H1 (cell line): ENCODE measurements at regions not wholly inside any gene's neighbourhood (a gene's known extent, or its start where the extent isn't known, plus 50 kb on each side); places are given as distances from the start of the nearest gene placed in this dataset.

ENCODE experiments used
- CTCF ChIA-PET: fragments of 300-600 bp; sonication (Branson Sonifier 250); formaldehyde crosslinking; loops from one replicate; lab custom pipeline; 2021; ENCODE audit not compliant: partially characterized antibody; lab: Charles Lee
- POLR2A ChIA-PET: fragments of 300-600 bp; sonication (Branson Sonifier 250); formaldehyde crosslinking; loops from one replicate; lab custom pipeline; 2021; ENCODE audit warnings: inconsistent platforms; ENCODE audit not compliant: partially characterized antibody; lab: Charles Lee
- DNase-seq, 2 experiments: peaks; one replicate each; pipeline versions ENCODE4 v3.0.0 to v3.0.0-alpha.2; 2010 to 2022; ENCODE audit warnings: low spot score in 2 of 2, low read depth in 1 of 2, mixed read lengths in 1 of 2
- FAIRE-seq: peaks from 2 replicates; lab custom pipeline; 2011; peaks lifted over from hg19 to GRCh38; lab: Jason Lieb, UNC
- H2AFZ ChIP-seq: 2 replicates; pipeline ENCODE4 v1.8.1; 2012; ENCODE audit warnings: low read length, inconsistent platforms
- H2AK5ac ChIP-seq: 2 replicates; pipeline ENCODE4 v1.6.1; 2013; ENCODE audit warnings: low read depth, low read length
- H2BK120ac ChIP-seq: replicated peaks from 2 replicates; pipeline ENCODE3; 2013; ENCODE audit warnings: low read depth, low read length, inconsistent platforms
- H2BK12ac ChIP-seq: 2 replicates; pipeline ENCODE4 v1.6.1; 2013; ENCODE audit warnings: low read depth, low read length
- H2BK15ac ChIP-seq: 2 replicates; pipeline ENCODE4 v1.6.1; 2013; ENCODE audit warnings: low read length
- H2BK20ac ChIP-seq: 2 replicates; pipeline ENCODE4 v1.6.1; 2013; ENCODE audit warnings: low read length
- H2BK5ac ChIP-seq: 2 replicates; pipeline ENCODE4 v1.6.1; 2013; ENCODE audit warnings: low read depth, low read length
- H3K14ac ChIP-seq: 2 replicates; pipeline ENCODE4 v1.6.1; 2013; ENCODE audit warnings: inconsistent platforms; ENCODE audit not compliant: insufficient read length
- H3K18ac ChIP-seq: 2 replicates; pipeline ENCODE4 v1.6.1; 2013; ENCODE audit warnings: low read length; ENCODE audit errors: extremely low read depth
- H3K23ac ChIP-seq: 2 replicates; pipeline ENCODE4 v1.6.1; 2013; ENCODE audit warnings: inconsistent platforms; ENCODE audit not compliant: insufficient read length
- H3K23me2 ChIP-seq: 2 replicates; pipeline ENCODE4 v1.6.1; 2013; ENCODE audit warnings: low read depth, low read length
- H3K27ac ChIP-seq: 2 replicates; pipeline ENCODE4 v1.6.1; 2011; ENCODE audit warnings: low read depth, low read length, inconsistent platforms
- H3K27me3 ChIP-seq, 4 experiments: replicated peaks in 1 of 4; 1 replicate in 1 of 4; 2 replicates in 3 of 4; pipeline versions ENCODE4 v1.6.1 to v1.8.1; 2011 to 2013; ENCODE audit warnings: low read length in 3 of 4, mild to moderate bottlenecking in 3 of 4, inconsistent platforms in 2 of 4, mixed read lengths in 2 of 4, moderate library complexity in 1 of 4; ENCODE audit not compliant: control insufficient read depth in 3 of 4, insufficient read depth in 3 of 4; ENCODE audit errors: extremely low read depth in 1 of 4
- H3K36me3 ChIP-seq, 4 experiments: 2 replicates each; pipeline versions ENCODE4 v1.6.1 to v1.8.1; 2011 to 2013; ENCODE audit warnings: mild to moderate bottlenecking in 4 of 4, low read length in 3 of 4, moderate library complexity in 2 of 4, control low read depth in 1 of 4, inconsistent platforms in 1 of 4; ENCODE audit not compliant: insufficient read depth in 4 of 4, control insufficient read depth in 2 of 4
- H3K4ac ChIP-seq: replicated peaks from 2 replicates; pipeline ENCODE3; 2013; ENCODE audit warnings: low read length, low read depth, mixed read lengths, inconsistent platforms; ENCODE audit not compliant: insufficient read length
- H3K4me1 ChIP-seq, 4 experiments: replicated peaks in 1 of 4; 1 replicate in 1 of 4; 2 replicates in 3 of 4; pipeline versions ENCODE4 v1.6.1 to v1.8.1; 2011 to 2013; ENCODE audit warnings: low read length in 3 of 4, inconsistent platforms in 2 of 4, mixed read lengths in 1 of 4; ENCODE audit not compliant: insufficient read depth in 4 of 4, control insufficient read depth in 3 of 4
- H3K4me2 ChIP-seq, 2 experiments: 2 replicates each; pipeline versions ENCODE4 v1.6.1 to v1.8.1; 2011 to 2013; ENCODE audit warnings: low read depth in 2 of 2, low read length in 2 of 2, control low read depth in 1 of 2, inconsistent platforms in 1 of 2, mild to moderate bottlenecking in 1 of 2; ENCODE audit not compliant: insufficient read depth in 1 of 2
- H3K4me3 ChIP-seq, 4 experiments: fragments of 200-600, 300-600 bp in 1 of 4; sonication (generic), shearing (Covaris generic), sonication (Bioruptor Twin) in 1 of 4; 2 replicates each; pipeline versions ENCODE4 v1.5.1 to v1.8.1; 2011 to 2016; ENCODE audit warnings: low read length in 4 of 4, low read depth in 3 of 4, control low read depth in 2 of 4, inconsistent platforms in 2 of 4, mild to moderate bottlenecking in 2 of 4, mixed read lengths in 1 of 4, moderate library complexity in 1 of 4; ENCODE audit not compliant: insufficient read depth in 2 of 4; ENCODE audit errors: extremely low read depth in 1 of 4
- H3K56ac ChIP-seq: replicated peaks from 2 replicates; pipeline ENCODE3; 2013; ENCODE audit warnings: low read depth, mild to moderate bottlenecking, mixed read lengths, low read length, inconsistent platforms; ENCODE audit not compliant: insufficient read length
- H3K79me1 ChIP-seq: 2 replicates; pipeline ENCODE4 v1.6.1; 2013; ENCODE audit warnings: low read depth, low read length, control low read depth
- H3K79me2 ChIP-seq, 2 experiments: 2 replicates each; pipeline versions ENCODE4 v1.6.1 to v1.8.1; 2012 to 2013; ENCODE audit warnings: low read length in 2 of 2, mild to moderate bottlenecking in 2 of 2, inconsistent platforms in 1 of 2; ENCODE audit not compliant: insufficient read depth in 2 of 2, control insufficient read depth in 1 of 2
- H3K9ac ChIP-seq, 4 experiments: replicated peaks in 1 of 4; 1 replicate in 1 of 4; 2 replicates in 3 of 4; pipeline versions ENCODE4 v1.6.1 to v1.8.1; 2011 to 2013; ENCODE audit warnings: low read depth in 3 of 4, low read length in 3 of 4, control low read depth in 2 of 4, mild to moderate bottlenecking in 2 of 4, moderate library complexity in 2 of 4, inconsistent platforms in 1 of 4; ENCODE audit errors: extremely low read depth in 1 of 4
- H3K9me3 ChIP-seq, 2 experiments: 2 replicates each; pipeline versions ENCODE4 v1.6.1 to v1.8.1; 2012 to 2013; ENCODE audit warnings: mild to moderate bottlenecking in 2 of 2, moderate library complexity in 2 of 2, control low read depth in 1 of 2, inconsistent platforms in 1 of 2, low read depth in 1 of 2, low read length in 1 of 2, mixed read lengths in 1 of 2; ENCODE audit not compliant: insufficient read depth in 2 of 2
- H4K20me1 ChIP-seq, 2 experiments: replicated peaks in 1 of 2; 2 replicates each; pipeline versions ENCODE3 to v1.8.1; 2011 to 2013; ENCODE audit warnings: inconsistent platforms in 2 of 2, low read length in 2 of 2, mild to moderate bottlenecking in 1 of 2; ENCODE audit not compliant: insufficient read depth in 2 of 2, control insufficient read depth in 1 of 2
- H4K5ac ChIP-seq: 2 replicates; pipeline ENCODE4 v1.6.1; 2013; ENCODE audit warnings: low read length, low read depth, mixed read lengths, inconsistent platforms; ENCODE audit not compliant: insufficient read length
- H4K8ac ChIP-seq: 2 replicates; pipeline ENCODE4 v1.8.0; 2013; ENCODE audit warnings: mild to moderate bottlenecking, moderate library complexity, low read length, inconsistent platforms; ENCODE audit not compliant: insufficient read depth; ENCODE audit errors: extremely low read depth
- H4K91ac ChIP-seq: replicated peaks from 2 replicates; pipeline ENCODE3; 2013; ENCODE audit warnings: low read length, mixed read lengths, inconsistent platforms; ENCODE audit not compliant: insufficient read length
- CBX8 ChIP-seq: fragments of 300-800, 300-1000 bp; sonication (generic); IDR thresholded peaks from 2 replicates; pipeline ENCODE4 v1.7.1; 2016; ENCODE audit warnings: low read depth, low read length, borderline replicate concordance
- HDAC2 ChIP-seq, 2 experiments: fragments of 300-600 bp in 1 of 2; sonication (generic) in 1 of 2; IDR thresholded peaks; 2 replicates each; pipeline ENCODE4 v1.6.1; 2011 to 2012; ENCODE audit warnings: low read depth in 2 of 2, low read length in 2 of 2, mild to moderate bottlenecking in 2 of 2, moderate library complexity in 2 of 2, borderline replicate concordance in 1 of 2, inconsistent platforms in 1 of 2
- MAFK ChIP-seq: IDR thresholded peaks from 2 replicates; pipeline ENCODE4 v1.6.1; 2012; ENCODE audit warnings: low read depth, mild to moderate bottlenecking, improper control_type of control experiment, low read length
- POLR2AphosphoS5 ChIP-seq: IDR thresholded peaks from 2 replicates; pipeline ENCODE4 v1.6.1; 2011; ENCODE audit warnings: low read depth, low read length
- SIX5 ChIP-seq: IDR thresholded peaks from 2 replicates; pipeline ENCODE4 v1.6.1; 2011; ENCODE audit warnings: mild to moderate bottlenecking, low read depth, low read length
- SP1 ChIP-seq: IDR thresholded peaks from 2 replicates; pipeline ENCODE4 v1.6.1; 2011; ENCODE audit warnings: low read depth, low read length
- TAF1 ChIP-seq: IDR thresholded peaks from 2 replicates; pipeline ENCODE4 v1.6.1; 2011; ENCODE audit warnings: mild to moderate bottlenecking, low read depth, low read length
- USF2 ChIP-seq: IDR thresholded peaks from 2 replicates; pipeline ENCODE4 v1.6.1; 2011; ENCODE audit warnings: low read length, improper control_type of control experiment
- YY1 ChIP-seq: IDR thresholded peaks from 2 replicates; pipeline ENCODE4 v1.6.1; 2011; ENCODE audit warnings: low read depth, mild to moderate bottlenecking, low read length
- whole genome bisulfite sequencing, 2 experiments: shearing (Covaris generic) in 1 of 2; methylation state at CpG; one replicate each; pipeline versions ENCODE4 v1.1.6 to v1.1.7; 2013 to 2015; ENCODE audit warnings: low lambda C conversion rate in 2 of 2, mixed read lengths in 2 of 2, inconsistent platforms in 1 of 2, low coverage in 1 of 2, missing lambda C conversion rate in 1 of 2; ENCODE audit not compliant: insufficient replicate concordance in 2 of 2, insufficient coverage in 1 of 2, insufficient read length in 1 of 2; ENCODE audit errors: extremely low coverage in 1 of 2, missing lambda C conversion rate in 1 of 2; 5-methylcytosine and 5-hydroxymethylcytosine counted together

- Histone ChIP-seq H3K9me3 (no peaks in the 10 kb centered on the region), H3K14ac (no peak overlapping the region), H4K91ac (no peak overlapping the region), H2BK12ac (no peak overlapping the region), H3K9ac (no peak overlapping the region), H2BK120ac (no peak overlapping the region), H2AFZ (no peak overlapping the region), H3K79me1 (no peaks in the 10 kb centered on the region), H2AK5ac (no peak overlapping the region), H3K27me3 (no peaks in the 10 kb centered on the region), H3K79me2 (no peaks in the 10 kb centered on the region), H3K56ac (no peak overlapping the region), H3K18ac (no peak overlapping the region), H3K4me2 (no peak overlapping the region), H3K23me2 (no peaks in the 10 kb centered on the region), H3K4ac (no peak overlapping the region), H2BK5ac (no peak overlapping the region), H2BK20ac (no peak overlapping the region), H3K4me3 (no peak overlapping the region), H4K20me1 (no peaks in the 10 kb centered on the region), H3K27ac (no peak overlapping the region), H4K8ac (no peak overlapping the region), H3K36me3 (no peaks in the 10 kb centered on the region), H3K23ac (no peak overlapping the region), H4K5ac (no peak overlapping the region), H3K4me1 (no peaks in the 10 kb centered on the region), H2BK15ac (no peak overlapping the region)
- WGBS, 2 experiments = 81% methylated on average over 4 of the region's 4 CpGs; no CpG with 5 or more reads in 1 of the 2 experiments
- FAIRE-seq (no peak), DNase-seq (no peak)
- POLR2A ChIA-PET = no interaction called here
- TF ChIP-seq USF2 (no peak), TAF1 (no peak), POLR2AphosphoS5 (no peak), SP1 (no peak), CBX8 (no peak), SIX5 (no peak), MAFK (no peak), HDAC2 (IDR thresholded peaks at IDR 0.05; ENCODE audit: borderline replicate concordance in 1 of 2, low read depth in 2 of 2, low read length in 2 of 2) (no peak), YY1 (no peak)
- CTCF ChIA-PET = no interaction called here
Measured at GRCh38 chr4:20598626-20599025, 101.6 kb upstream of the PACRGL start.
